VCaP (cell line): ENCODE measurements at regions not wholly inside any gene's neighbourhood (a gene's known extent, or its start where the extent isn't known, plus 50 kb on each side); places are given as distances from the start of the nearest gene placed in this dataset.

Source experiments
- H3K27ac ChIP-seq: fragments of 450-650 bp; 2 replicates; pipeline ENCODE4 v1.5.1; 2017
- CTCF ChIP-seq: fragments of 450-650 bp; conservative IDR thresholded peaks from 2 replicates; pipeline ENCODE4 v1.5.1; 2017; ENCODE audit warnings: mild to moderate bottlenecking, moderate library complexity

GRCh38 chr2:107589079-107589491 is 237.6 kb upstream of the RGPD4 start:
- peak overlapping the region; percentile 63 for H3K27ac ChIP-seq
- no peak for TF ChIP-seq CTCF

- H3K27ac ChIP-seq = no peak overlapping the region; the same call in 1 of the 2 replicates
- TF ChIP-seq CTCF = no peak
These were observed 235.0 kb upstream of the RGPD4 start for GRCh38 chr2:107591561-107592279.

- TF ChIP-seq CTCF = no peak
These were observed 234.4 kb upstream of the RGPD4 start for GRCh38 chr2:107592280-107592624.

GRCh38 chr2:107595285-107595684 is 231.4 kb upstream of the RGPD4 start:
- no peak for TF ChIP-seq CTCF
- no peak overlapping the region for H3K27ac ChIP-seq

More at GRCh38 chr2:107592280-107592624, 234.4 kb upstream of the RGPD4 start:
- H3K27ac ChIP-seq = no peak overlapping the region

GRCh38 chr2:107595749-107596148 is 230.9 kb upstream of the RGPD4 start:
- H3K27ac ChIP-seq = no peak overlapping the region
- TF ChIP-seq CTCF = no peak

GRCh38 chr2:107597507-107597906 is 229.2 kb upstream of the RGPD4 start:
- TF ChIP-seq CTCF = no peak
- no peak overlapping the region for H3K27ac ChIP-seq

- no peak overlapping the region for H3K27ac ChIP-seq
- no peak for TF ChIP-seq CTCF
These were observed 223.9 kb upstream of the RGPD4 start for GRCh38 chr2:107602801-107603200.
